Naive B cell (primary cell): ENCODE measurements at regions not wholly inside any gene's neighbourhood (a gene's known extent, or its start where the extent isn't known, plus 50 kb on each side); places are given as distances from the start of the nearest gene placed in this dataset.
"Not testable (repeated sequence)": the region's sequence is repeated elsewhere in the genome, so short reads cannot be mapped to it uniquely, and the experiment has no call there.

Source experiments
- ATAC-seq, 2 donors: fragments of 150-1000 bp; cut with Tn5 transposase; 2 replicates each; pipeline ENCODE4 v1.10.0; 2021; ENCODE audit warnings: low read depth in 2 of 2, mild to moderate bottlenecking in 2 of 2, moderate library complexity in 2 of 2
- DNase-seq: peaks from one replicate; pipeline ENCODE4 v3.0.0; 2022
- H3K27ac Mint-ChIP-seq, 6 donors: one replicate each; pipeline ENCODE4 v1.8.0; 2020 to 2022; ENCODE audit warnings: mild to moderate bottlenecking in 6 of 6, mixed read lengths in 6 of 6, moderate library complexity in 5 of 6, inconsistent platforms in 2 of 6
- H3K27me3 Mint-ChIP-seq, 3 donors: one replicate each; pipeline ENCODE4 v1.8.0; 2021 to 2022; ENCODE audit warnings: mixed read lengths in 3 of 3, mild to moderate bottlenecking in 1 of 3
- H3K36me3 Mint-ChIP-seq, 2 donors: one replicate each; pipeline ENCODE4 v1.8.0; 2020 to 2022; ENCODE audit warnings: mixed read lengths in 2 of 2, inconsistent platforms in 1 of 2, mild to moderate bottlenecking in 1 of 2
- H3K4me1 Mint-ChIP-seq, 3 donors: one replicate each; pipeline ENCODE4 v1.8.0; 2020 to 2022; ENCODE audit warnings: mixed read lengths in 3 of 3, inconsistent platforms in 1 of 3, mild to moderate bottlenecking in 1 of 3, moderate library complexity in 1 of 3
- H3K4me3 Mint-ChIP-seq, 8 donors: one replicate each; pipeline ENCODE4 v1.8.0; 2020 to 2022; ENCODE audit warnings: mild to moderate bottlenecking in 8 of 8, mixed read lengths in 8 of 8, moderate library complexity in 8 of 8, inconsistent platforms in 2 of 8
- H3K9me3 Mint-ChIP-seq, 7 donors: one replicate each; pipeline ENCODE4 v1.8.0; 2020 to 2022; ENCODE audit warnings: mixed read lengths in 7 of 7, mild to moderate bottlenecking in 5 of 7, inconsistent platforms in 2 of 7, moderate library complexity in 1 of 7

GRCh38 chr9:64813072-64813471 lies 471.9 kb downstream of the FOXD4L5 start:
- DNase-seq, H3K27me3 Mint-ChIP-seq, H3K9me3 Mint-ChIP-seq, H3K36me3 Mint-ChIP-seq, H3K4me1 Mint-ChIP-seq, H3K27ac Mint-ChIP-seq, ATAC-seq, H3K4me3 Mint-ChIP-seq: not testable (repeated sequence)

- H3K9me3 Mint-ChIP-seq, DNase-seq, H3K4me3 Mint-ChIP-seq, H3K27ac Mint-ChIP-seq, H3K36me3 Mint-ChIP-seq, H3K27me3 Mint-ChIP-seq, ATAC-seq, H3K4me1 Mint-ChIP-seq: not testable (repeated sequence)
Observed at GRCh38 chr9:64778667-64779066, 506.3 kb downstream of the FOXD4L5 start.

- H3K27me3 Mint-ChIP-seq, DNase-seq, ATAC-seq, H3K9me3 Mint-ChIP-seq, H3K4me3 Mint-ChIP-seq, H3K27ac Mint-ChIP-seq, H3K4me1 Mint-ChIP-seq, H3K36me3 Mint-ChIP-seq: not testable (repeated sequence)
Observed at GRCh38 chr9:64776269-64776668, 508.7 kb downstream of the FOXD4L5 start.

- ATAC-seq, H3K27ac Mint-ChIP-seq, H3K4me1 Mint-ChIP-seq, H3K36me3 Mint-ChIP-seq, H3K27me3 Mint-ChIP-seq, H3K9me3 Mint-ChIP-seq, DNase-seq: not testable (repeated sequence)
- H3K4me3 Mint-ChIP-seq = peak overlapping the region in 5 of 8 donors; percentile 12 to 87 (median 35)
Observed at GRCh38 chr9:64774813-64775793, 509.9 kb downstream of the FOXD4L5 start.

- H3K27ac Mint-ChIP-seq, H3K9me3 Mint-ChIP-seq, H3K4me1 Mint-ChIP-seq, H3K27me3 Mint-ChIP-seq, ATAC-seq, H3K36me3 Mint-ChIP-seq, DNase-seq: not testable (repeated sequence)
- H3K4me3 Mint-ChIP-seq = peak overlapping the region in 2 of 8 donors; percentile 22 to 73
Observed at GRCh38 chr9:64774004-64774812, 510.8 kb downstream of the FOXD4L5 start.

GRCh38 chr9:64773491-64773931 lies 511.5 kb downstream of the FOXD4L5 start:
- peaks cover 0 to 1% (median 0%) of the 10 kb centered on the region in 7 donors for H3K9me3 Mint-ChIP-seq
- no peak overlapping the region for H3K27ac Mint-ChIP-seq
- ATAC-seq (no peak), DNase-seq (no peak)
- no peaks in the 10 kb centered on the region for H3K36me3 Mint-ChIP-seq
- H3K4me1 Mint-ChIP-seq = no peaks in the 10 kb centered on the region
- peaks cover 5 to 8% (median 6%) of the 10 kb centered on the region in 3 donors for H3K27me3 Mint-ChIP-seq
- H3K4me3 Mint-ChIP-seq = peak overlapping the region in 1 of 8 donors; percentile 73

- not testable (repeated sequence) for H3K36me3 Mint-ChIP-seq, H3K4me3 Mint-ChIP-seq, H3K4me1 Mint-ChIP-seq, DNase-seq, ATAC-seq, H3K27ac Mint-ChIP-seq, H3K9me3 Mint-ChIP-seq, H3K27me3 Mint-ChIP-seq
Observed at GRCh38 chr9:64772751-64773331, 512.2 kb downstream of the FOXD4L5 start.

- not testable (repeated sequence) for H3K4me1 Mint-ChIP-seq, H3K36me3 Mint-ChIP-seq, H3K4me3 Mint-ChIP-seq, DNase-seq, ATAC-seq, H3K27me3 Mint-ChIP-seq, H3K9me3 Mint-ChIP-seq, H3K27ac Mint-ChIP-seq
Observed at GRCh38 chr9:64772123-64772736, 512.8 kb downstream of the FOXD4L5 start.
